ENCODE measurements at regions not wholly inside any gene's neighbourhood (a gene's known extent, or its start where the extent isn't known, plus 50 kb on each side); places are given as distances from the start of the nearest gene placed in this dataset.

DNA sequence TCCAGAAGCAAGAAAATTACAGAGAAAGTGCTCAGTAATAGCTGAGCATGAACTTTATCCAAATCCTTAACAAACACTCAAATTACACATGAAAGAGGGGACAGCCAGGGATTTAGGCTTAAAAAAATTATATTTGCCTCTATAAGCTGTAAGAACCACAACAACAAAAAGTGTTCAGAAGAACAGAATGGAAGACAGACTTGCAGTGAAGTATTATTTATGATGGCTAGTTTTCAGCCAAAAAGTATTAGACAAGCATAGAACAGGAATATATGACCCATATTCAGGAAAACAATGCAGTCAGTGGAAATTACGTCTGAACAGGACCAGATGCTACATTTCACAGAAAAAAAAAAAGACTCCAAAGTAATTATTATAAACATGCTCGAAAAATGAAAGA lies 1246.3 kb downstream of the NCAM2 start:
- TF ChIP-seq, protein P1, sequence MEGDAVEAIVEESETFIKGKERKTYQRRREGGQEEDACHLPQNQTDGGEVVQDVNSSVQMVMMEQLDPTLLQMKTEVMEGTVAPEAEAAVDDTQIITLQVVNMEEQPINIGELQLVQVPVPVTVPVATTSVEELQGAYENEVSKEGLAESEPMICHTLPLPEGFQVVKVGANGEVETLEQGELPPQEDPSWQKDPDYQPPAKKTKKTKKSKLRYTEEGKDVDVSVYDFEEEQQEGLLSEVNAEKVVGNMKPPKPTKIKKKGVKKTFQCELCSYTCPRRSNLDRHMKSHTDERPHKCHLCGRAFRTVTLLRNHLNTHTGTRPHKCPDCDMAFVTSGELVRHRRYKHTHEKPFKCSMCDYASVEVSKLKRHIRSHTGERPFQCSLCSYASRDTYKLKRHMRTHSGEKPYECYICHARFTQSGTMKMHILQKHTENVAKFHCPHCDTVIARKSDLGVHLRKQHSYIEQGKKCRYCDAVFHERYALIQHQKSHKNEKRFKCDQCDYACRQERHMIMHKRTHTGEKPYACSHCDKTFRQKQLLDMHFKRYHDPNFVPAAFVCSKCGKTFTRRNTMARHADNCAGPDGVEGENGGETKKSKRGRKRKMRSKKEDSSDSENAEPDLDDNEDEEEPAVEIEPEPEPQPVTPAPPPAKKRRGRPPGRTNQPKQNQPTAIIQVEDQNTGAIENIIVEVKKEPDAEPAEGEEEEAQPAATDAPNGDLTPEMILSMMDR (IDR thresholded peaks at IDR 0.05) = no peak
- TF ChIP-seq MAX (IDR thresholded peaks at IDR 0.05) (no peak), POLR2A (IDR thresholded peaks at IDR 0.05; ENCODE audit: low read length) (no peak), EP300 (IDR thresholded peaks at IDR 0.05) (no peak), RAD21 (conservative IDR thresholded peaks at IDR 0.05 in 1 of 2, IDR thresholded peaks at IDR 0.05 in 1 of 2) (no peak)
